K562 (cell line): ENCODE measurements at regions not wholly inside any gene's neighbourhood (a gene's known extent, or its start where the extent isn't known, plus 50 kb on each side); places are given as distances from the start of the nearest gene placed in this dataset.

Source experiments
- ATAC-seq: fragments of 200-7000 bp; cut with Tn5 transposase; 3 replicates; pipeline ENCODE4 v1.9.1; 2020; ENCODE audit warnings: moderate library complexity
- BruUV-seq: library from RNA; stranded (reverse); fragments of 400-500 nt; replicated peaks from 2 replicates; lab custom pipeline; 2021; lab: Mats Ljungman, UMichigan
- CTCF ChIA-PET: fragments of 300-600 bp; formaldehyde crosslinking; extraction: SDS; loops from one replicate; lab custom pipeline; 2021; ENCODE audit warnings: low intra/inter-chr PET ratio; lab: Yijun Ruan, JAX
- POLR2A ChIA-PET: fragments of 300-600, 350-650 bp; sonication (Branson Sonifier 250); formaldehyde crosslinking; extraction: SDS; loops from one replicate; lab custom pipeline; 2021; ENCODE audit warnings: antibody characterized with exemption, inconsistent platforms; lab: Yijun Ruan, JAX
- DNase-seq, 4 experiments: peaks; one replicate each; pipeline versions ENCODE4 v3.0.0 to v3.0.0-alpha.2; 2011 to 2018; ENCODE audit warnings: low spot score in 3 of 4, mixed read lengths in 3 of 4; ENCODE audit errors: extremely low read depth in 1 of 4
- FAIRE-seq: peaks from 2 replicates; lab custom pipeline; 2011; peaks lifted over from hg19 to GRCh38; lab: Jason Lieb, UNC
- H2AFZ ChIP-seq: 2 replicates; pipeline ENCODE4 v1.6.0; 2011; ENCODE audit warnings: low read depth, low read length, control low read depth, inconsistent platforms
- H3K27ac ChIP-seq: fragments of 200-600 bp; 3 replicates; pipeline ENCODE4 v1.8.0; 2011; ENCODE audit warnings: low read depth, mild to moderate bottlenecking, control low read depth, inconsistent platforms, low read length, moderate library complexity, mixed read lengths; ENCODE audit errors: extremely low read depth
- H3K27me3 ChIP-seq, 2 experiments: fragments of 300-600 bp in 1 of 2; 2 replicates in 1 of 2; 3 replicates in 1 of 2; pipeline versions ENCODE4 v1.6.0 to v1.8.0; 2011; ENCODE audit warnings: inconsistent platforms in 2 of 2, low read length in 2 of 2, mild to moderate bottlenecking in 1 of 2, mixed read lengths in 1 of 2, moderate library complexity in 1 of 2; ENCODE audit not compliant: control insufficient read depth in 2 of 2, insufficient read depth in 2 of 2
- H3K36me3 ChIP-seq: fragments of 300-600 bp; 3 replicates; pipeline ENCODE4 v1.8.0; 2011; ENCODE audit warnings: mild to moderate bottlenecking, low read length, inconsistent platforms; ENCODE audit not compliant: control insufficient read depth, insufficient read depth
- H3K4me1 ChIP-seq, 2 experiments: fragments of 200-600 bp in 1 of 2; replicated peaks in 1 of 2; 2 replicates in 1 of 2; 3 replicates in 1 of 2; pipeline versions ENCODE4 v1.5.1 to v1.8.0; 2011; ENCODE audit warnings: inconsistent platforms in 2 of 2, low read length in 2 of 2, mild to moderate bottlenecking in 1 of 2, mixed read lengths in 1 of 2, moderate library complexity in 1 of 2; ENCODE audit not compliant: control insufficient read depth in 2 of 2, insufficient read depth in 2 of 2
- H3K4me2 ChIP-seq: 2 replicates; pipeline ENCODE4 v1.6.1; 2011; ENCODE audit warnings: low read length, control low read depth, inconsistent platforms, mixed read lengths; ENCODE audit not compliant: insufficient read depth
- H3K4me3 ChIP-seq: fragments of 200-600 bp; sonication (generic), shearing (Covaris generic); 2 replicates; pipeline ENCODE4 v1.5.1; 2016; ENCODE audit warnings: control low read depth, inconsistent platforms
- H3K79me2 ChIP-seq: fragments of 200-600 bp; 3 replicates; pipeline ENCODE4 v1.8.0; 2011; ENCODE audit warnings: low read length, inconsistent platforms; ENCODE audit not compliant: control insufficient read depth, insufficient read depth
- H3K9ac ChIP-seq, 2 experiments: 2 replicates each; pipeline versions ENCODE4 v1.6.0 to v1.6.1; 2011; ENCODE audit warnings: low read depth in 2 of 2, low read length in 2 of 2, control low read depth in 1 of 2, inconsistent platforms in 1 of 2, mild to moderate bottlenecking in 1 of 2, mixed read lengths in 1 of 2; ENCODE audit not compliant: insufficient read depth in 1 of 2
- H3K9me1 ChIP-seq: one replicate; pipeline ENCODE4 v1.6.0; 2011; ENCODE audit warnings: inconsistent platforms, mild to moderate bottlenecking, low read length, moderate library complexity; ENCODE audit not compliant: control insufficient read depth, insufficient read depth
- H3K9me3 ChIP-seq: replicated peaks from 2 replicates; pipeline ENCODE4 v1.5.1; 2011; ENCODE audit warnings: low read depth, low read length, inconsistent platforms; ENCODE audit not compliant: control insufficient read depth, insufficient read depth
- H4K20me1 ChIP-seq: replicated peaks from 2 replicates; pipeline ENCODE4 v1.6.1; 2011; ENCODE audit warnings: low read length, inconsistent platforms, mixed read lengths; ENCODE audit not compliant: control insufficient read depth, insufficient read depth
- ATF4 ChIP-seq: fragments of 450-650 bp; formaldehyde crosslinking; IDR thresholded peaks from 2 replicates; pipeline ENCODE4 v1.4.0; 2022; ENCODE audit warnings: mild to moderate bottlenecking, moderate library complexity
- CCNT2 ChIP-seq: IDR thresholded peaks from 2 replicates; pipeline ENCODE4 v1.6.1; 2011; ENCODE audit warnings: borderline replicate concordance, low read depth, mild to moderate bottlenecking, moderate library complexity, mixed read lengths, low read length; ENCODE audit not compliant: insufficient read length; ENCODE audit errors: extremely low read depth
- HIVEP1 ChIP-seq: fragments of 250-450 bp; sonication (Bioruptor Pico); IDR thresholded peaks from 2 replicates; pipeline ENCODE4 v1.4.0; 2020; ENCODE audit warnings: mild to moderate bottlenecking
- NCOA2 ChIP-seq, 2 experiments: fragments of 450-650 bp; IDR thresholded peaks; 2 replicates each; pipeline ENCODE4 v1.6.1; 2018; ENCODE audit warnings: mild to moderate bottlenecking in 2 of 2, moderate library complexity in 1 of 2; ENCODE audit not compliant: partially characterized antibody in 2 of 2
- POLR2G ChIP-seq: fragments of 200-400 bp; formaldehyde crosslinking; IDR thresholded peaks from 2 replicates; pipeline ENCODE4 v1.6.1; 2017; ENCODE audit warnings: low read depth, mild to moderate bottlenecking, antibody characterized with exemption, low read length, moderate library complexity
- TAF1 ChIP-seq: IDR thresholded peaks from 2 replicates; pipeline ENCODE4 v1.6.1; 2011; ENCODE audit warnings: mild to moderate bottlenecking, low read length, moderate library complexity; ENCODE audit not compliant: insufficient read depth, control insufficient read depth, severe bottlenecking; ENCODE audit errors: extremely low read depth
- YBX1 ChIP-seq: fragments of 450-650 bp; IDR thresholded peaks from 2 replicates; pipeline ENCODE4 v1.7.1; 2016; ENCODE audit warnings: mild to moderate bottlenecking
- ZNF165 ChIP-seq: fragments of 250-450 bp; sonication (Bioruptor Pico); IDR thresholded peaks from 2 replicates; pipeline ENCODE4 v1.4.0; 2020; ENCODE audit warnings: borderline replicate concordance
- ZNF511 ChIP-seq: sonication (generic); formaldehyde crosslinking; IDR thresholded peaks from 2 replicates; pipeline ENCODE4 v1.8.0; 2022; ENCODE audit warnings: mild to moderate bottlenecking, missing genetic modification reagents
- WGBS: fragments of 100-300 bp; shearing (Covaris generic); methylation state at CpG from one replicate; pipeline ENCODE4 v1.1.6; 2016; ENCODE audit warnings: low coverage, mixed read lengths; ENCODE audit not compliant: insufficient coverage; ENCODE audit errors: missing lambda C conversion rate; 5-methylcytosine and 5-hydroxymethylcytosine counted together
- in situ Hi-C: fragments of 300-500 bp; cut with MboI; formaldehyde crosslinking; loops from 4 replicates; pipeline ENCODE4 v1.15.0; 2018; ENCODE audit warnings: inconsistent platforms, mixed read lengths
- intact Hi-C: fragments of 100-400 bp; cut with micrococcal nuclease; formaldehyde crosslinking; loops from 2 replicates; pipeline ENCODE4 v1.14.2; 2022
- TF ChIP-seq, protein P1 (sequence below): IDR thresholded peaks from 2 replicates; pipeline ENCODE4 v1.6.1; 2014; ENCODE audit warnings: antibody characterized with exemption

DNA sequence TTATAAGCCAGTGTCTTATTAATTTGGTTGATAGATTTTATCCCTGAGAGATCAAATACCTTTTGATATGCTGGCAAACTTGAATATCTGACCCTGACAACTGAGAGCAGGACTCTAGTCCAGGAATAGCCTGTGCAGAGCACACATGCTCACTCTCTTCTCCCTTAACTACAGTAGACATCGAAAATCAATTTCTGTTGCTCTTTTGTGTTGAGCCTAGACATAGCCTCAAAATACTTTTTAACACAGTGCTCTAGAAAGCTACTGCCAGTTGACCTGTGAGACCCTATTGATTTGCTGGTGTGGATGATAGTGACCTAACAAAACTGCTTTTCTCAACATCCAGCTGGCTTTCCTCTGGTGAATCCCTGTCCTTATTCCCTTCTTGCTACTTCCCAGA is 86.4 kb upstream of the ANKRD28 start:
- Histone ChIP-seq H3K4me3 (no peak overlapping the region), H3K4me2 (no peak overlapping the region), H3K27ac (no peak overlapping the region), H4K20me1 (no peaks in the 10 kb centered on the region), H3K79me2 (no peaks in the 10 kb centered on the region), H2AFZ (no peak overlapping the region), H3K9me3 (no peaks in the 10 kb centered on the region), H3K36me3 (no peaks in the 10 kb centered on the region), H3K9ac (no peak overlapping the region), H3K9me1 (no peaks in the 10 kb centered on the region), H3K27me3 (no peaks in the 10 kb centered on the region)
- ChIA-PET POLR2A (no interaction called here), CTCF (no interaction called here)
- intact Hi-C loops (no loop called here), in situ Hi-C loops (no loop called here)
- WGBS = 0% methylated on average over 1 of the region's 1 CpG
- no peak for DNase-seq
- no TSS peak for BruUV-seq
- TF ChIP-seq ZNF165 (CRISPR knock-in tag) = no peak
- TF ChIP-seq POLR2G = no peak
- no peak for TF ChIP-seq NCOA2 (IDR thresholded peaks at IDR 0.05; ENCODE audit: partially characterized antibody in 2 of 2)
- no peak for TF ChIP-seq HIVEP1 (CRISPR knock-in tag)
- no peak for TF ChIP-seq CCNT2
- TF ChIP-seq TAF1 = no peak
- TF ChIP-seq, protein P1, sequence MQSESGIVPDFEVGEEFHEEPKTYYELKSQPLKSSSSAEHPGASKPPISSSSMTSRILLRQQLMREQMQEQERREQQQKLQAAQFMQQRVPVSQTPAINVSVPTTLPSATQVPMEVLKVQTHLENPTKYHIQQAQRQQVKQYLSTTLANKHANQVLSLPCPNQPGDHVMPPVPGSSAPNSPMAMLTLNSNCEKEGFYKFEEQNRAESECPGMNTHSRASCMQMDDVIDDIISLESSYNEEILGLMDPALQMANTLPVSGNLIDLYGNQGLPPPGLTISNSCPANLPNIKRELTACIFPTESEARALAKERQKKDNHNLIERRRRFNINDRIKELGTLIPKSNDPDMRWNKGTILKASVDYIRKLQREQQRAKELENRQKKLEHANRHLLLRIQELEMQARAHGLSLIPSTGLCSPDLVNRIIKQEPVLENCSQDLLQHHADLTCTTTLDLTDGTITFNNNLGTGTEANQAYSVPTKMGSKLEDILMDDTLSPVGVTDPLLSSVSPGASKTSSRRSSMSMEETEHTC = no peak
- TF ChIP-seq ZNF511 (CRISPR knock-in tag) = no peak
- TF ChIP-seq ATF4 (CRISPR knock-in tag) = no peak
- no peak for TF ChIP-seq YBX1
- TF ChIP-seq, all 486 proteins: peak for 0
- FAIRE-seq = no peak
- peaks cover 0 to 3% of the 10 kb centered on the region in 2 experiments; a peak in 1 of 5 replicates for H3K4me1 ChIP-seq
- no peak for ATAC-seq
